ENCODE measurements at regions not wholly inside any gene's neighbourhood (a gene's known extent, or its start where the extent isn't known, plus 50 kb on each side); places are given as distances from the start of the nearest gene placed in this dataset.
"Not testable (repeated sequence)": the region's sequence is repeated elsewhere in the genome, so short reads cannot be mapped to it uniquely, and the experiment has no call there.

- H3K27me3 Mint-ChIP-seq; DNase-seq; POLR2A ChIA-PET; H3K4me1 ChIP-seq (ENCODE audit: insufficient read depth, low read length); H3K4me3 Mint-ChIP-seq; H3K4me1 Mint-ChIP-seq; H3K27ac ChIP-seq (ENCODE audit: low read depth, low read length); H3K9me3 ChIP-seq (ENCODE audit: low read length); H3K27me3 ChIP-seq (ENCODE audit: insufficient read depth, low read length, poor library complexity, severe bottlenecking); H3K36me3 Mint-ChIP-seq; H3K27ac Mint-ChIP-seq; H3K36me3 ChIP-seq (ENCODE audit: insufficient read depth, low read length); H3K4me3 ChIP-seq (ENCODE audit: low read length); CTCF ChIA-PET: not testable (repeated sequence)
- H3K9me3 Mint-ChIP-seq = peaks cover 0 to 22% (median 2%) of the 10 kb centered on the region in 5 donors
These were observed 1997.5 kb upstream of the RAG2 start for GRCh38 chr11:38595359-38596016.

- H3K4me3 Mint-ChIP-seq = no peak overlapping the region
- no peak overlapping the region for H3K27ac ChIP-seq (ENCODE audit: low read depth, low read length)
- DNase-seq = no peak
- H3K9me3 ChIP-seq (ENCODE audit: low read length) = no peaks in the 10 kb centered on the region
- no peak overlapping the region for H3K27ac Mint-ChIP-seq
- no peaks in the 10 kb centered on the region for H3K27me3 ChIP-seq (ENCODE audit: insufficient read depth, low read length, poor library complexity, severe bottlenecking)
- ChIA-PET POLR2A (no interaction called here), CTCF (no interaction called here)
- no peaks in the 10 kb centered on the region for H3K4me1 ChIP-seq (ENCODE audit: insufficient read depth, low read length)
- no peaks in the 10 kb centered on the region for H3K36me3 Mint-ChIP-seq
- no peaks in the 10 kb centered on the region for H3K27me3 Mint-ChIP-seq
- H3K4me3 ChIP-seq (ENCODE audit: low read length) = no peak overlapping the region
- no peaks in the 10 kb centered on the region for H3K4me1 Mint-ChIP-seq
- peaks cover 0 to 28% (median 4%) of the 10 kb centered on the region in 5 donors for H3K9me3 Mint-ChIP-seq
- H3K36me3 ChIP-seq (ENCODE audit: insufficient read depth, low read length) = no peaks in the 10 kb centered on the region
These were observed 1996.9 kb upstream of the RAG2 start for GRCh38 chr11:38594895-38595294.

- Histone ChIP-seq H3K9me3 (ENCODE audit: low read length) (no peaks in the 10 kb centered on the region), H3K36me3 (ENCODE audit: insufficient read depth, low read length) (no peaks in the 10 kb centered on the region), H3K4me1 (ENCODE audit: insufficient read depth, low read length) (no peaks in the 10 kb centered on the region), H3K27me3 (ENCODE audit: insufficient read depth, low read length, poor library complexity, severe bottlenecking) (no peaks in the 10 kb centered on the region), H3K27ac (ENCODE audit: low read depth, low read length) (no peak overlapping the region), H3K4me3 (ENCODE audit: low read length) (no peak overlapping the region)
- Mint-ChIP-seq H3K36me3 (no peaks in the 10 kb centered on the region), H3K4me3 (no peak overlapping the region), H3K9me3 (peaks cover 2 to 23% (median 7%) of the 10 kb centered on the region in 5 donors), H3K27me3 (no peaks in the 10 kb centered on the region), H3K27ac (no peak overlapping the region), H3K4me1 (no peaks in the 10 kb centered on the region)
- POLR2A ChIA-PET = no interaction called here
- CTCF ChIA-PET = no interaction called here
- no peak for DNase-seq
These were observed 1995.6 kb upstream of the RAG2 start for GRCh38 chr11:38593649-38594048.

- H3K36me3 Mint-ChIP-seq = no peaks in the 10 kb centered on the region
- no peak overlapping the region for H3K4me3 Mint-ChIP-seq
- no peak overlapping the region for H3K4me3 ChIP-seq (ENCODE audit: low read length)
- ChIA-PET POLR2A (no interaction called here), CTCF (no interaction called here)
- no peak overlapping the region for H3K27ac Mint-ChIP-seq
- DNase-seq = no peak
- H3K36me3 ChIP-seq (ENCODE audit: insufficient read depth, low read length) = no peaks in the 10 kb centered on the region
- H3K27me3 ChIP-seq (ENCODE audit: insufficient read depth, low read length, poor library complexity, severe bottlenecking) = no peaks in the 10 kb centered on the region
- no peaks in the 10 kb centered on the region for H3K4me1 ChIP-seq (ENCODE audit: insufficient read depth, low read length)
- no peaks in the 10 kb centered on the region for H3K4me1 Mint-ChIP-seq
- no peaks in the 10 kb centered on the region for H3K27me3 Mint-ChIP-seq
- H3K9me3 ChIP-seq (ENCODE audit: low read length) = no peaks in the 10 kb centered on the region
- no peak overlapping the region for H3K27ac ChIP-seq (ENCODE audit: low read depth, low read length)
- H3K9me3 Mint-ChIP-seq = peaks cover 4 to 19% (median 6%) of the 10 kb centered on the region in 5 donors
These were observed 1984.7 kb upstream of the RAG2 start for GRCh38 chr11:38582756-38583155.

GRCh38 chr11:38582151-38582550 lies 1984.1 kb upstream of the RAG2 start:
- no peak overlapping the region for H3K4me3 ChIP-seq (ENCODE audit: low read length)
- no peak overlapping the region for H3K27ac Mint-ChIP-seq
- no peak overlapping the region for H3K27ac ChIP-seq (ENCODE audit: low read depth, low read length)
- DNase-seq = no peak
- POLR2A ChIA-PET = no interaction called here
- H3K9me3 Mint-ChIP-seq = peaks cover 4 to 24% (median 9%) of the 10 kb centered on the region in 5 donors
- no peaks in the 10 kb centered on the region for H3K27me3 ChIP-seq (ENCODE audit: insufficient read depth, low read length, poor library complexity, severe bottlenecking)
- CTCF ChIA-PET = no interaction called here
- H3K9me3 ChIP-seq (ENCODE audit: low read length) = no peaks in the 10 kb centered on the region
- no peaks in the 10 kb centered on the region for H3K36me3 Mint-ChIP-seq
- H3K36me3 ChIP-seq (ENCODE audit: insufficient read depth, low read length) = no peaks in the 10 kb centered on the region
- H3K27me3 Mint-ChIP-seq = no peaks in the 10 kb centered on the region
- no peaks in the 10 kb centered on the region for H3K4me1 ChIP-seq (ENCODE audit: insufficient read depth, low read length)
- no peak overlapping the region for H3K4me3 Mint-ChIP-seq
- H3K4me1 Mint-ChIP-seq = no peaks in the 10 kb centered on the region

GRCh38 chr11:38577769-38578168 lies 1979.7 kb upstream of the RAG2 start:
- CTCF ChIA-PET = no interaction called here
- POLR2A ChIA-PET = no interaction called here
- Histone ChIP-seq H3K27ac (ENCODE audit: low read depth, low read length) (no peak overlapping the region), H3K9me3 (ENCODE audit: low read length) (no peaks in the 10 kb centered on the region), H3K4me1 (ENCODE audit: insufficient read depth, low read length) (no peaks in the 10 kb centered on the region), H3K4me3 (ENCODE audit: low read length) (no peak overlapping the region), H3K27me3 (ENCODE audit: insufficient read depth, low read length, poor library complexity, severe bottlenecking) (no peaks in the 10 kb centered on the region), H3K36me3 (ENCODE audit: insufficient read depth, low read length) (no peaks in the 10 kb centered on the region)
- Mint-ChIP-seq H3K9me3 (peaks cover 4 to 18% (median 9%) of the 10 kb centered on the region in 5 donors), H3K36me3 (no peaks in the 10 kb centered on the region), H3K4me3 (no peak overlapping the region), H3K4me1 (no peaks in the 10 kb centered on the region), H3K27me3 (no peaks in the 10 kb centered on the region), H3K27ac (no peak overlapping the region)
- no peak for DNase-seq

- CTCF ChIA-PET = no interaction called here
- no peaks in the 10 kb centered on the region for H3K36me3 ChIP-seq (ENCODE audit: insufficient read depth, low read length)
- H3K27me3 Mint-ChIP-seq = no peaks in the 10 kb centered on the region
These were observed 1964.5 kb upstream of the RAG2 start for GRCh38 chr11:38562562-38562961.

GRCh38 chr11:38553148-38553547 lies 1955.1 kb upstream of the RAG2 start:
- CTCF ChIA-PET = no interaction called here
- H3K4me1 ChIP-seq (ENCODE audit: insufficient read depth, low read length) = no peaks in the 10 kb centered on the region
- Mint-ChIP-seq H3K9me3 (peaks cover 3 to 20% (median 10%) of the 10 kb centered on the region in 5 donors), H3K4me3 (no peak overlapping the region), H3K36me3 (no peaks in the 10 kb centered on the region), H3K27ac (no peak overlapping the region), H3K27me3 (no peaks in the 10 kb centered on the region), H3K4me1 (no peaks in the 10 kb centered on the region)
- POLR2A ChIA-PET = no interaction called here
- no peak overlapping the region for H3K4me3 ChIP-seq (ENCODE audit: low read length)
- H3K27me3 ChIP-seq (ENCODE audit: insufficient read depth, low read length, poor library complexity, severe bottlenecking) = no peaks in the 10 kb centered on the region
- H3K36me3 ChIP-seq (ENCODE audit: insufficient read depth, low read length) = no peaks in the 10 kb centered on the region
- H3K9me3 ChIP-seq (ENCODE audit: low read length) = no peaks in the 10 kb centered on the region
- H3K27ac ChIP-seq (ENCODE audit: low read depth, low read length) = no peak overlapping the region
- no peak for DNase-seq

More at GRCh38 chr11:38562562-38562961, 1964.5 kb upstream of the RAG2 start:
- no peaks in the 10 kb centered on the region for H3K36me3 Mint-ChIP-seq
- POLR2A ChIA-PET = no interaction called here
- H3K4me3 Mint-ChIP-seq = no peak overlapping the region
- DNase-seq = no peak
- Histone ChIP-seq H3K9me3 (ENCODE audit: low read length) (no peaks in the 10 kb centered on the region), H3K27ac (ENCODE audit: low read depth, low read length) (no peak overlapping the region), H3K4me1 (ENCODE audit: insufficient read depth, low read length) (no peaks in the 10 kb centered on the region), H3K27me3 (ENCODE audit: insufficient read depth, low read length, poor library complexity, severe bottlenecking) (no peaks in the 10 kb centered on the region), H3K4me3 (ENCODE audit: low read length) (no peak overlapping the region)
- H3K9me3 Mint-ChIP-seq = peaks cover 3 to 12% (median 8%) of the 10 kb centered on the region in 5 donors
- no peaks in the 10 kb centered on the region for H3K4me1 Mint-ChIP-seq
- H3K27ac Mint-ChIP-seq = no peak overlapping the region

GRCh38 chr11:38547462-38547861 lies 1949.4 kb upstream of the RAG2 start:
- peaks cover 1 to 28% (median 8%) of the 10 kb centered on the region in 5 donors for H3K9me3 Mint-ChIP-seq
- no peak overlapping the region for H3K4me3 Mint-ChIP-seq
- Histone ChIP-seq H3K9me3 (ENCODE audit: low read length) (no peaks in the 10 kb centered on the region), H3K36me3 (ENCODE audit: insufficient read depth, low read length) (no peaks in the 10 kb centered on the region), H3K27me3 (ENCODE audit: insufficient read depth, low read length, poor library complexity, severe bottlenecking) (no peaks in the 10 kb centered on the region), H3K4me1 (ENCODE audit: insufficient read depth, low read length) (no peaks in the 10 kb centered on the region), H3K4me3 (ENCODE audit: low read length) (no peak overlapping the region), H3K27ac (ENCODE audit: low read depth, low read length) (no peak overlapping the region)
- no peaks in the 10 kb centered on the region for H3K27me3 Mint-ChIP-seq
- no peaks in the 10 kb centered on the region for H3K4me1 Mint-ChIP-seq
- no peak overlapping the region for H3K27ac Mint-ChIP-seq
- DNase-seq = no peak
- CTCF ChIA-PET = no interaction called here
- POLR2A ChIA-PET = no interaction called here
- no peaks in the 10 kb centered on the region for H3K36me3 Mint-ChIP-seq

Data from CD8-positive, alpha-beta memory T cell (primary cell).